Left lobe of liver (tissue), 2 donors: ENCODE measurements at regions not wholly inside any gene's neighbourhood (a gene's known extent, or its start where the extent isn't known, plus 50 kb on each side); places are given as distances from the start of the nearest gene placed in this dataset.

ENCODE experiments used
- ATAC-seq: fragments of 200-7000 bp; cut with Tn5 transposase; one replicate; pipeline ENCODE4 v1.9.1; 2020; ENCODE audit warnings: mild to moderate bottlenecking, moderate library complexity
- DNase-seq: peaks from one replicate; pipeline ENCODE4 v3.0.0-alpha.2; 2020; ENCODE audit warnings: low spot score
- donor health status: DM: no; HTN: no; CAD: no; lungs with moderate emphysema.
- donor health status: DM: no; HTN: yes; CAD: no.

GRCh38 chr2:126512026-126512425 is 143.9 kb upstream of the GYPC start:
- ATAC-seq, result no peak
- DNase-seq, result no peak

- ATAC-seq, result no peak
- DNase-seq, result no peak
Measured at GRCh38 chr2:126513033-126513432, 142.9 kb upstream of the GYPC start.

DNA sequence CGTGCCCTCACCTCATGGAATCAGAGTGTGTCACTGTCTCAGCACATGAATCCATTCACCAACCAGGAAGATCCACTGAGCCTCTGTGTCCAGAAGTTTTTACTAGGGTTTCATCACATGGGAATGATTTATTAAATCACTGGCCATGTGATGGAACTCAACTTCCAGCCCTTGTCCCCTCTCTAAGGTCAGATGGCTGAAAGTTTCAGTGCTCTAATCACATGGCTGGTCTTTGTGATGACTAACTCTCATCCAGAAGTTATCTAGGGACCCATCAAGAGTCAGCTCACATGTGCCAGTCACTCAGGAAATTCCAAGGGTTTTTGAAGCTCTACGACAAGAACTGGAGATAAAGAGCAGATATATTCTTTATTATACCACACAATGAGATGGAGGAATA is 140.5 kb upstream of the GYPC start:
- no peak for ATAC-seq

GRCh38 chr2:126518196-126518595 is 137.8 kb upstream of the GYPC start:
- DNase-seq (no peak), ATAC-seq (no peak)

More for the DNA sequence above, 140.5 kb upstream of the GYPC start:
- DNase-seq, result no peak

DNA sequence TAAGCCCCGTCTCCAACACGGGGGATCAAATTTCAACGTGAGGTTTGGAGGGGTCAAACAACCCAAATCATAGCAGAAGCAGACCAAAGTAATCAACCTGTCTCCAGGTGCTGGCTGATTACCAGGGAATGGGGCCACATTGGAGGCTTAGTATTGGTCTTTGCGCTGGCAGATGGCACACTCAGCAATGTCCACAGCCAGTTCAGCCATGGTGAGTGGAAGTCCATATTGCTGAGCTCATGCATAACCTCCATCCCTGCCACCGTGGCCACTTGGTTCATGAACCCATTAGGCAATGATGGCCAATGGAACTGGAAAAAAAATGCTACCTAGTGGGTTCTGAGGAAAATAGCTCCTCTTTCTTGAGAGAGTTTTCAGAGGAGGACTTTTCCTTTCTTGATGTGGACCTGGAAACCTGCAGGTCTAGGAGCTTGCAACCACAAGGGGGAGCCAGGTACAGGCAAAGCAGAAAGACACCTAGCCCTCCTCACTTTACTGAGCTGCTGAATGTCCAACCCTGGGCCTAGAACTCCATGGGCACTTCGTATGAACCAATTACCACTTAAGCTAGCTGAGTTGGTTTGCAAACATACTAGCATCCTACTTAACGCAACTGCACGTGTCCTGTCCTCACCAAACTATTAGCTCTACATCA is 128.0 kb upstream of the GYPC start:
- ATAC-seq (peak; percentile 86), DNase-seq (peak; percentile 59)

GRCh38 chr2:126531029-126531428 is 124.9 kb upstream of the GYPC start:
- ATAC-seq, result no peak
- no peak for DNase-seq

- ATAC-seq (no peak), DNase-seq (no peak)
Measured at GRCh38 chr2:126534478-126534877, 121.5 kb upstream of the GYPC start.

DNA sequence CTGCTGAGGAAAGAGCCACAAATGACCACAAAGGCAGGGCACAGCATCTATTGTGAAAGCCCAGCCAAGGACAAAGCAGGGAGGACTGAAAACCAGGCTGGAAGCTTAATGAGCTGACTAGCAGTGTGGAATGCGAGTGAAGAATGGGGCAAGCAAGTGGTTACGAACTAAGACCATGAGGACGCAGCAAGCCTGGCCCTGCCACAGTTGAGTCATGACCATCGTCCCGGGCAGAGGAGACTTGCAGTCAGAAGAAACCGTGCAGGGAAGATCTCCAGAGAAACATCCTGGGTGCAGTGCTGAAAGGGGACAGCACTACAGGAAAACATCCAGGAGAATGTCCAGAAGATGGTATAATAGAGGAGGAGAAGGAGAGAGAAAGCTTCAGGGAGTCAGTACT is 120.5 kb upstream of the GYPC start:
- ATAC-seq, result no peak

GRCh38 chr2:126536605-126537200 is 119.3 kb upstream of the GYPC start:
- ATAC-seq (no peak), DNase-seq (no peak)

More for the DNA sequence above, 120.5 kb upstream of the GYPC start:
- no peak for DNase-seq

- DNase-seq, result no peak
- ATAC-seq, result no peak
Measured at GRCh38 chr2:126539101-126539500, 116.9 kb upstream of the GYPC start.

- ATAC-seq (no peak), DNase-seq (no peak)
Measured at GRCh38 chr2:126542247-126542646, 113.7 kb upstream of the GYPC start.

- no peak for DNase-seq
- ATAC-seq, result no peak
Measured at GRCh38 chr2:126543081-126543480, 112.9 kb upstream of the GYPC start.

GRCh38 chr2:126558029-126558428 is 97.9 kb upstream of the GYPC start:
- DNase-seq (no peak), ATAC-seq (no peak)

DNA sequence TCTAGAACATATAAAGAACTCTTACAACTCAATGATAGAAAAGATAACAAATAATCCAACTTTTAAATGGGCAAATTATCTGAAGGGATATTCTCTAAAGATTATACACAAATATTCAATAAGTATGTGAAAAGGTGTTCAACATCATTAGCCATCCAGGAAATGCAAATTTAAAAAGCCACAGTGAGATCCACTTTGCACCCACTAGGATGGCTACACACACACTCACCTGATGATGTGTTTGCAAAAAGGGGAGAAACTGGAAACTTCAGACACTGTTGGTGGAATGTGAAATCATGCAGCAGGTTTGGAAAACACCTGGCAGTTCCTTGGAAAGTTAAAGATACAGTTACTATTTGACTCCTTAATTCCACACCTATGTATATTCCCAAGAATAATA is 87.2 kb upstream of the GYPC start:
- no peak for ATAC-seq
- DNase-seq, result no peak

GRCh38 chr2:126571403-126571802 is 84.6 kb upstream of the GYPC start:
- DNase-seq (no peak), ATAC-seq (no peak)

DNA sequence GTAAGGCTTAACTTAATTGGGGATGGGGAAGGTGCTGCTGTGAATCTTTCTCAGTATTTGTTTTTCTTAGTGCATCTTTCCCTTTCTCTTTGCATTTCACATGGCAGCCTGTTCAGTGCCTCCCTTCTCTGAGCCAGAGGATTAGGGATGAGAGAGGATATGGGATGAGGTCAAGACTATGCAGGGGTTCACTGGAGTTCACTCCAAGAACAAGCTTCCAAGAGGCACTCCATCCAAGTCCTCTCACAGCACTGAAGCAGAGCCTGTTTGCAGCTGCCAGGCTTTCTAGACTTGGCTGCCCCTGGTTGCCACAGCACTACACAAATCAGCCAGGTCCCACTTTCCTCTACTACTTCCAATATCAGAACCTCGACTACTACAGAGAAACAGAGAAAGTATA is 80.3 kb upstream of the GYPC start:
- DNase-seq, result no peak
- ATAC-seq, result no peak

GRCh38 chr2:126579868-126580267 is 76.1 kb upstream of the GYPC start:
- ATAC-seq, result no peak
- DNase-seq, result no peak

DNA sequence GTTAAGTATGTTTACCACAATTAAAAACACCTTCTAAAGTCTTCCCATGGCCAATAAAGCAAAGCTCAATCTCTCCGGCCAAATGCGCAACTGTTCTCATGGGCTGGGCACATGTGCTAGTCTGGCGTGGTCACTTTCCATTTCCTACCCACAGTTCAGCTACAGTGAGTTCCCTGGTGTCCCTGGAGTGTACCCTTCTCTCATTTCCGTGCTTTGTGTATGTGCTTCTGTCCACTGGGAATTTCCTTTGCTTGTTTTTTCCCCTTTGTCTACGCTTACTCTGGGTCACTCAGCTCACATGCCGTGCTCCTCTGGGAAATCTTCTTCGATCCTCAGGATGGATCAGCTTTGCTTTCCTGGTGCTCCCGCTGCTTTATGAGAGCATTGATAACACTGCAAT is 69.6 kb upstream of the GYPC start:
- ATAC-seq, result no peak
- no peak for DNase-seq

GRCh38 chr2:126599062-126599461 is 56.9 kb upstream of the GYPC start:
- ATAC-seq, result no peak
- no peak for DNase-seq

GRCh38 chr2:126600742-126601141 is 55.2 kb upstream of the GYPC start:
- DNase-seq, result no peak

GRCh38 chr2:126602334-126602733 is 53.6 kb upstream of the GYPC start:
- ATAC-seq (no peak), DNase-seq (no peak)

More at GRCh38 chr2:126600742-126601141, 55.2 kb upstream of the GYPC start:
- ATAC-seq, result no peak
